ENCODE measurements at regions not wholly inside any gene's neighbourhood (a gene's known extent, or its start where the extent isn't known, plus 50 kb on each side); places are given as distances from the start of the nearest gene placed in this dataset.

GRCh38 chr14:48107646-48108045 is 432.2 kb upstream of the MDGA2 start:
- no peaks in the 10 kb centered on the region for H3K4me1 Mint-ChIP-seq
- no peak for TF ChIP-seq CTCF (conservative IDR thresholded peaks at IDR 0.05)
- no peak overlapping the region for H3K27ac Mint-ChIP-seq (ENCODE audit: unreplicated experiment)
- H3K27me3 Mint-ChIP-seq (ENCODE audit: low read depth), result no peaks in the 10 kb centered on the region
- no peaks in the 10 kb centered on the region for H3K36me3 Mint-ChIP-seq (ENCODE audit: low read depth)
- no peak for DNase-seq (ENCODE audit: low read depth, low spot score)
- H3K4me3 Mint-ChIP-seq, result no peak overlapping the region
- no peaks in the 10 kb centered on the region for H3K9me3 Mint-ChIP-seq

GRCh38 chr14:48096897-48097296 is 421.5 kb upstream of the MDGA2 start:
- H3K27ac Mint-ChIP-seq (ENCODE audit: unreplicated experiment), result no peak overlapping the region
- H3K4me1 Mint-ChIP-seq, result peaks cover 10% of the 10 kb centered on the region
- no peak for TF ChIP-seq CTCF (conservative IDR thresholded peaks at IDR 0.05)
- H3K27me3 Mint-ChIP-seq (ENCODE audit: low read depth), result no peaks in the 10 kb centered on the region
- peaks cover 10% of the 10 kb centered on the region for H3K9me3 Mint-ChIP-seq
- DNase-seq (ENCODE audit: low read depth, low spot score), result no peak
- H3K36me3 Mint-ChIP-seq (ENCODE audit: low read depth), result no peaks in the 10 kb centered on the region
- H3K4me3 Mint-ChIP-seq, result no peak overlapping the region

GRCh38 chr14:48086516-48086915 is 411.1 kb upstream of the MDGA2 start:
- Mint-ChIP-seq H3K27ac (ENCODE audit: unreplicated experiment) (no peak overlapping the region), H3K9me3 (peaks cover 3% of the 10 kb centered on the region), H3K4me1 (peaks cover 5% of the 10 kb centered on the region), H3K4me3 (no peak overlapping the region), H3K36me3 (ENCODE audit: low read depth) (no peaks in the 10 kb centered on the region), H3K27me3 (ENCODE audit: low read depth) (no peaks in the 10 kb centered on the region)
- no peak for DNase-seq (ENCODE audit: low read depth, low spot score)
- TF ChIP-seq CTCF (conservative IDR thresholded peaks at IDR 0.05), result no peak

- no peaks in the 10 kb centered on the region for H3K36me3 Mint-ChIP-seq (ENCODE audit: low read depth)
- no peak overlapping the region for H3K27ac Mint-ChIP-seq (ENCODE audit: unreplicated experiment)
Observed at GRCh38 chr14:48075487-48075886, 400.1 kb upstream of the MDGA2 start.

GRCh38 chr14:48052973-48053372 is 377.6 kb upstream of the MDGA2 start:
- no peak overlapping the region for H3K27ac Mint-ChIP-seq (ENCODE audit: unreplicated experiment)
- H3K4me1 Mint-ChIP-seq, result no peaks in the 10 kb centered on the region
- no peaks in the 10 kb centered on the region for H3K36me3 Mint-ChIP-seq (ENCODE audit: low read depth)
- H3K4me3 Mint-ChIP-seq, result no peak overlapping the region
- no peak for TF ChIP-seq CTCF (conservative IDR thresholded peaks at IDR 0.05)
- H3K9me3 Mint-ChIP-seq, result no peaks in the 10 kb centered on the region
- no peak for DNase-seq (ENCODE audit: low read depth, low spot score)
- H3K27me3 Mint-ChIP-seq (ENCODE audit: low read depth), result no peaks in the 10 kb centered on the region

More at GRCh38 chr14:48075487-48075886, 400.1 kb upstream of the MDGA2 start:
- no peak for TF ChIP-seq CTCF (conservative IDR thresholded peaks at IDR 0.05)
- Mint-ChIP-seq H3K4me3 (no peak overlapping the region), H3K4me1 (no peaks in the 10 kb centered on the region), H3K9me3 (peaks cover 3% of the 10 kb centered on the region), H3K27me3 (ENCODE audit: low read depth) (no peaks in the 10 kb centered on the region)
- no peak for DNase-seq (ENCODE audit: low read depth, low spot score)

- Mint-ChIP-seq H3K27ac (ENCODE audit: unreplicated experiment) (no peak overlapping the region), H3K4me1 (no peaks in the 10 kb centered on the region), H3K4me3 (no peak overlapping the region), H3K36me3 (ENCODE audit: low read depth) (peaks cover 2% of the 10 kb centered on the region), H3K27me3 (ENCODE audit: low read depth) (no peaks in the 10 kb centered on the region), H3K9me3 (peaks cover 20% of the 10 kb centered on the region)
- TF ChIP-seq CTCF (conservative IDR thresholded peaks at IDR 0.05), result no peak
- no peak for DNase-seq (ENCODE audit: low read depth, low spot score)
Observed at GRCh38 chr14:48035836-48036235, 360.4 kb upstream of the MDGA2 start.
